WTC11 (cell line): ENCODE measurements at regions not wholly inside any gene's neighbourhood (a gene's known extent, or its start where the extent isn't known, plus 50 kb on each side); places are given as distances from the start of the nearest gene placed in this dataset.

Source experiments
- ATAC-seq: fragments of 200-7000 bp; cut with Tn5 transposase; 2 replicates; pipeline ENCODE4 v1.10.0; 2021; ENCODE audit warnings: mild to moderate bottlenecking, moderate library complexity
- CTCF ChIA-PET: fragments of 300-600 bp; sonication (Branson Sonifier 250); formaldehyde crosslinking; loops from one replicate; lab custom pipeline; 2021; ENCODE audit warnings: antibody characterized with exemption; lab: Charles Lee
- POLR2A ChIA-PET: fragments of 350-600 bp; sonication (Branson Sonifier 250); formaldehyde crosslinking; loops from one replicate; lab custom pipeline; 2021; ENCODE audit warnings: antibody characterized with exemption; lab: Charles Lee
- DNase-seq: peaks from one replicate; pipeline ENCODE4 v3.0.0; 2021; ENCODE audit warnings: low spot score
- H3K27ac Mint-ChIP-seq: 2 replicates; pipeline ENCODE4 v1.8.0; 2021; ENCODE audit warnings: mixed read lengths
- H3K27me3 Mint-ChIP-seq: 2 replicates; pipeline ENCODE4 v1.8.0; 2021; ENCODE audit warnings: low read depth, mild to moderate bottlenecking, moderate library complexity, mixed read lengths
- H3K36me3 Mint-ChIP-seq: 2 replicates; pipeline ENCODE4 v1.8.0; 2021; ENCODE audit warnings: mixed read lengths
- H3K4me1 Mint-ChIP-seq: 2 replicates; pipeline ENCODE4 v1.8.0; 2022; ENCODE audit warnings: mixed read lengths
- H3K4me3 Mint-ChIP-seq: 2 replicates; pipeline ENCODE4 v1.8.0; 2021; ENCODE audit warnings: mild to moderate bottlenecking, moderate library complexity, mixed read lengths
- H3K9me3 Mint-ChIP-seq: 2 replicates; pipeline ENCODE4 v1.8.0; 2021; ENCODE audit warnings: mixed read lengths
- ATF6 ChIP-seq: sonication (generic); formaldehyde crosslinking; IDR thresholded peaks from 2 replicates; pipeline ENCODE4 v1.8.1; 2023; ENCODE audit warnings: mild to moderate bottlenecking, missing genetic modification reagents
- ETV6 ChIP-seq: sonication (generic); formaldehyde crosslinking; IDR thresholded peaks from 2 replicates; pipeline ENCODE4 v1.8.1; 2022; ENCODE audit warnings: mild to moderate bottlenecking, missing genetic modification reagents
- FOXK1 ChIP-seq: sonication (generic); formaldehyde crosslinking; IDR thresholded peaks from 2 replicates; pipeline ENCODE4 v1.8.0; 2022; ENCODE audit warnings: mild to moderate bottlenecking, moderate library complexity, missing genetic modification reagents
- IRF1 ChIP-seq: sonication (generic); formaldehyde crosslinking; IDR thresholded peaks from 2 replicates; pipeline ENCODE4 v1.8.0; 2023; ENCODE audit warnings: missing genetic modification reagents
- IRF2 ChIP-seq: sonication (generic); formaldehyde crosslinking; IDR thresholded peaks from 2 replicates; pipeline ENCODE4 v1.8.0; 2022; ENCODE audit warnings: low read depth, missing genetic modification reagents, borderline replicate concordance
- MAX ChIP-seq: sonication (generic); formaldehyde crosslinking; IDR thresholded peaks from 2 replicates; pipeline ENCODE4 v1.8.0; 2022; ENCODE audit warnings: mild to moderate bottlenecking, missing genetic modification reagents
- MLX ChIP-seq: sonication (generic); formaldehyde crosslinking; IDR thresholded peaks from 2 replicates; pipeline ENCODE4 v1.8.1; 2023; ENCODE audit warnings: mild to moderate bottlenecking, missing genetic modification reagents, moderate library complexity
- NFYB ChIP-seq: sonication (generic); formaldehyde crosslinking; conservative IDR thresholded peaks from 2 replicates; pipeline ENCODE4 v1.8.0; 2022; ENCODE audit warnings: low read depth, missing genetic modification reagents
- USF1 ChIP-seq: sonication (generic); formaldehyde crosslinking; IDR thresholded peaks from 2 replicates; pipeline ENCODE4 v1.8.0; 2022; ENCODE audit warnings: mild to moderate bottlenecking, missing genetic modification reagents
- ZMAT4 ChIP-seq: fragments of 250-450 bp; sonication (Bioruptor Pico); IDR thresholded peaks from 2 replicates; pipeline ENCODE4 v1.9.0; 2021; ENCODE audit warnings: mild to moderate bottlenecking
- ZNF232 ChIP-seq: sonication (generic); formaldehyde crosslinking; IDR thresholded peaks from 2 replicates; pipeline ENCODE4 v1.8.0; 2022; ENCODE audit warnings: mild to moderate bottlenecking, missing genetic modification reagents
- ZNF317 ChIP-seq: sonication (generic); formaldehyde crosslinking; IDR thresholded peaks from 2 replicates; pipeline ENCODE4 v1.8.1; 2023; ENCODE audit warnings: low read depth, mild to moderate bottlenecking, moderate library complexity, missing genetic modification reagents, borderline replicate concordance
- ZNF532 ChIP-seq: fragments of 250-450 bp; sonication (Bioruptor Pico); IDR thresholded peaks from 2 replicates; pipeline ENCODE4 v1.9.0; 2021; ENCODE audit warnings: mild to moderate bottlenecking, borderline replicate concordance
- ZNF671 ChIP-seq: fragments of 250-450 bp; sonication (Bioruptor Pico); IDR thresholded peaks from 2 replicates; pipeline ENCODE4 v1.8.0; 2021; ENCODE audit warnings: mild to moderate bottlenecking

GRCh38 chr4:28227764-28228163 is 1367.1 kb downstream of the STIM2 start:
- ChIA-PET POLR2A (no interaction called here), CTCF (no interaction called here)
- ATAC-seq (no peak), DNase-seq (no peak)
- no peak overlapping the region for H3K27ac Mint-ChIP-seq
- no peaks in the 10 kb centered on the region for H3K9me3 Mint-ChIP-seq
- H3K4me1 Mint-ChIP-seq: peaks cover 43% of the 10 kb centered on the region
- no peak overlapping the region for H3K4me3 Mint-ChIP-seq
- TF ChIP-seq IRF2 (CRISPR knock-in tag) (no peak), ZNF232 (CRISPR knock-in tag) (no peak), IRF1 (CRISPR knock-in tag) (no peak), ZNF671 (CRISPR knock-in tag) (no peak), FOXK1 (CRISPR knock-in tag) (no peak), ETV6 (CRISPR knock-in tag) (no peak), ZMAT4 (no peak), USF1 (CRISPR knock-in tag) (no peak), MAX (no peak), MLX (no peak), ZNF532 (CRISPR knock-in tag) (no peak), NFYB (no peak)
- no peaks in the 10 kb centered on the region for H3K27me3 Mint-ChIP-seq
- no peaks in the 10 kb centered on the region for H3K36me3 Mint-ChIP-seq

GRCh38 chr4:28228561-28229491 is 1368.2 kb downstream of the STIM2 start:
- no peaks in the 10 kb centered on the region for H3K27me3 Mint-ChIP-seq
- no peak overlapping the region for H3K4me3 Mint-ChIP-seq
- peak; percentile 63 for ATAC-seq
- no peak overlapping the region for H3K27ac Mint-ChIP-seq
- no peak for DNase-seq
- POLR2A ChIA-PET: no interaction called here
- CTCF ChIA-PET: no interaction called here
- H3K36me3 Mint-ChIP-seq: no peaks in the 10 kb centered on the region
- TF ChIP-seq ZNF317 (CRISPR knock-in tag) (no peak), ATF6 (CRISPR knock-in tag) (no peak)
- H3K4me1 Mint-ChIP-seq: peaks cover 43% of the 10 kb centered on the region
- no peaks in the 10 kb centered on the region for H3K9me3 Mint-ChIP-seq
